Head of caudate nucleus (tissue), 42 donors: ENCODE measurements at regions not wholly inside any gene's neighbourhood (a gene's known extent, or its start where the extent isn't known, plus 50 kb on each side); places are given as distances from the start of the nearest gene placed in this dataset.
"Not testable (repeated sequence)": the region's sequence is repeated elsewhere in the genome, so short reads cannot be mapped to it uniquely, and the experiment has no call there.

Experiments used
- DNase-seq, 42 donors: peaks; one replicate each; pipeline versions ENCODE4 v3.0.0 to v3.0.0-alpha.2; 2020 to 2021; ENCODE audit warnings: mixed read lengths in 7 of 42
- intact Hi-C: fragments of 100-400 bp; cut with DNase I; formaldehyde crosslinking; loops from one replicate; pipeline ENCODE4 v1.15.0; 2022

DNA sequence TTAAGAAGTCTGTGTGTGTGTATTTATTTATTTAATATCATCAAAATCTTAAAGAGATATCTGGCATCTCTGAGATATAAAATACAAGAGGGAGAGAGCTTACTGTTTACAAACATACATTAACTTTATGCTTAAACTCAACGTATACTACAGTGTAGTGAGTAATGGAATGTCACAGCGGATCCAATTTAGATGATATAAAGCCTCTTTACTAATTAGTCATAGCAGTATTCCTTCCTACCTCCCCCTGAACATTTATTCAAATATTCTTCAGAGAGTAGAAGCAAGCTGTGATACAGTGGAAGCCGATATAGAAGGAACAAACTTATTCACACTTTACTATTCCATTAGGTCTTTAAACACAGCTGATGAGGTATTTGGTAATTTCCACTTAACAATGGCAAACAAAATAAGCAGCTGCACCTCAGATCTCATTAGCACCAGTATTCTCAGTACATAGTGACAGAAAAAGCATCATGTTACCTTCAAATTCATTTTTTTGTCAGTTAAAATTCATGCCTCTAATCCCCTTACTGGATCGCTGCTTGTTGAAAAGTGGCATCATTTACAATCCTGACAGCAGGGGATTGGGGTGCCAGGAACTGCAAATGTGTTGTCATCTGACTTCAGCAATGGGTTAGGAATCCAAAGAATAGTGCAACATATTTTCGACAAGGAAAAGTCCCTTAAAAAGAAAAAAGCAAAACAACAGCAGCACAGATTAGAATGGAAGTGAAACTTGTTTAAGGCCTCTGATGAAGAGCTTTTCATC is 658.7 kb upstream of the EPHA5 start:
- intact Hi-C loops = no loop called here
- no peak for DNase-seq

DNA sequence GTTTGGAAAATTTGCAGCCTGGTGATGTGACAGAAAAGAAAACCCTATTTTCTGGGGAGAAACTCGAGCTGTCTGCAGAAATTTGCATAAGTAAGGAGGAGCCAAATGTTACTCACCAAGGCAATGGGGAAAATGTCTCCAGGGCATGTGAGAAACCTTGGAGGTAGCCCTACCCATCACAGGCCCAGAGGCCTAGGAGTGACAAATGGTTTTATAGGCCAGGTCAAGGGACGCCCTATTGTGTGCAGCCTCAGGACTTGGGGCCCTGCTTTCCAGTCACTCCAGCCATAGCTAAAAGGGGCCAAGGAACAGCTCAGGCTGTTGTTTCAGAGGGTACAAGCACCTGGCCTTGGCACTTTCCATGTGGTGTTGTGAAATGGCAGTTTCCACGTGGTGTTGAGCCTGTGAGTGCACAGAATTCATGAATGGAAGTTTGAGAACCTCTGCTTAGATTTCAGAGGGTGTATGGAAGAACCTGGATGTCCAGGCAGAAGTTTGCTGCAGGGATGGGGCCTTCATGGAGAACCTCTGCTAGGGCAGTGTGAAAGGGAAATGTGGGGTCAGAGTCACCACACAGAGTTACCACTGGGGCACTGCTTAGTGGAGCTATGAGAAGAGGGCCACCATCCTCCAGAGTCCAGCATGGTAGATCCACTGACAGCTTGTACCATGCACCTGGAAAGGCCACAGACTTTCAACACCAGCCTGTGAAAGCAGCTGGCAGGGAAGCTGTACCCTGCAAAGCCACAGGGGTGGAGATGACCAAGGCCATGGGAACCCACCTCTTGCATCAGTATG is 637.6 kb upstream of the EPHA5 start:
- intact Hi-C loops = no loop called here
- no peak for DNase-seq

DNA sequence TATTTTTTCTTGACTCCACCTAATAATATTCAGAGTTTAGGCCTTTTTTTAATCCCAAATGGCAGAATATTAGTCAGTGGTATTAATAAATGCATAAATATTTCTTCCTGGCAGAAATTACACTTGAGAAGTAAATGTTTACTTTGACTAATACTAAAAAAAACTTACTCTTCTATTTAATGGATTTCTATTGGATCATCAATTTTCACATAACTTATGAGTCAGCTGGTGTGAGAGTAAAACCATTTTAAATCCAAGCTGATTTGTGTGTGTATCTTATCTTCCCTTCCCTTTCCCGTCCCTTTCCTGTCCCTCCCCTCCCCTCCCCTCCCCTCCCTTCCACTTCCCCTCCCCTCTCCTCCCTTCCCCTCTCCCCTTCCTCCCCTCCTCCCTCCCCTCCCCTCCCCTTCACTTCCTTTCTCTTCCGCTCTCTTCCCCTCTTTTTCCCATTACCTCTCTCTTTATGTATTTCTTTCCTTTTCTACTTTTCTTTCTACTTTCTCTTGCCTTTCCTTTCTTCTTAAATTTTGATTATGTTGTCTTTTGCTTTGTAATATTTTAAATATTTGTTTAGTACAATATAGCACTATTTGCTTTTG is 630.1 kb upstream of the EPHA5 start:
- DNase-seq = no peak
- intact Hi-C loops = no loop called here

DNA sequence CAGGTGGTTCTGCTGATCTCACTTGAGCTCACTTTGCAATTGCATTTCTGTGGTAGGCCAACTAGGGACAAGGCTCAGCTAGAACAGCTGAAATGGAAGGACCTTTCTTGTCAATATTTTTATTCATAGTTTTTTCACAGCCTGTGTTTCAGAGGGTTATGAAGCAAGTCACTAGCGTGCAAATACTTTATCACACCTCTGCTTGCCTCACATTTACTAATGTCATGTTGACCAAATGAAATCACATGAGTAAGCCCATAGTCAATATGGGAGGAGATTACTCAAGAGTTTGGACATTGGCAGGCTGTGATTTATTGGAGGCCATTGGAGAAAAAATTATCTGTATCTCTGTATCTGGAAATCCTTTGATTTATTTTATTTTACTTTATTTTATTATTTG is 628.3 kb upstream of the EPHA5 start:
- no peak for DNase-seq
- intact Hi-C loops = no loop called here

DNA sequence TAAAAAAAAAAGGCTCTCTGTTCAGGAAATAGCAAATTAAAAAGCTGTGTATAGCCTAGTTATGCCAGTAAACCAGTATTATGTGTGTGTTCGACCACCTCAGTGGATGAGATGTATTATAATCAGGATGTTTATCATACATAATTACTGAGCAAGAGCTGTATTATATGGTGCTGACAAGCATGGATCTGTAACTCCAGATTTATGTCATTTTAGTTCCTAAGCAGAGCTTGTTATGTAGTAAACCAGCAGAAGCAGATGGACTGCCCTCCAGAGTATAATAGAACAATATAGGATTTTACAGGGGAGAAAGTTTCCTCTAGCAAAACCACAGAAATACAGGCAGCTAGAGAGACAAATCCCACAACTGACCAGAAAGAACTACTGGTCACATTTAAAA is 627.4 kb upstream of the EPHA5 start:
- intact Hi-C loops = no loop called here
- DNase-seq = no peak

DNA sequence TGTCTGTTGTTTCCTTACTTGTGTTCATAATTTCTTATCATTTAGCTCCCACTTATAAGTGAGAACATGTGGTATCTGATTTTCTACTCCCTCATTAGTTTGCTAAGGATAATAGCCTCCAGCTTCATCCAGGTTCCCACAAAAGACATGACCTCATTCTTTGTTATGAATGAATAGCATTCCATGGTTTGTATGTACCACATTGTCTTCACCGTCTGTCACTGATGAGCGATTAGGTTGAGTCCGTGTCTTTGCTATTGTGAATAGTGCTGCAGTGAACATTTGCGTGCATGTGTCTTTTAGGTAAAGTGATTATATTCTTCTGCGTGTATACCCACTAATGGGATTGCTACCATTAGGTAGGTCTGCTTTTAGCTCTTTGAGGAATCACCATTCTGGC is 624.3 kb upstream of the EPHA5 start:
- intact Hi-C loops = no loop called here
- DNase-seq = no peak

DNA sequence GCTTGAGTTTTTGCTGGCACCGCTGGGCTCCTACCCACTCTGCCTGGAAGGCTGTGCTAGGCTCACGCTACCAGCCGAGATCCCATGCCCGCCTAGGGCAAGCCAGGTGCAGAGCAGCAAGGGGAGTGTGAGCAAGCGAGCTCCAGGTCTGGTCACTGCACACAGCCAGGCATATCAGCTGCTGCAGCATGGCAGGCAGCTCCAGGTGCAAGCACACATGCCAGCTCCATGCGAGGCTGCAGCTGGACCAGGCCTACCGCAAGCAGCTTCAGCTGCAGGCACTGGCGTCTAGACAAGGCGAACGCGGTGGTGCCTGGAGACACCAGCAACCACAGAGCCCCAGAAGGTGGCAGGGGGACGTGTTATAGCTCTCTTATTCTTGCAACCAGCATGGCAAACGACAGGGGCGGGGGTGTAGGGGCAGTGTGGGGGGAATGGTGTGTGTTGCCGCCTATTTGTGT is 614.7 kb upstream of the EPHA5 start:
- DNase-seq = no peak
- intact Hi-C loops = no loop called here

DNA sequence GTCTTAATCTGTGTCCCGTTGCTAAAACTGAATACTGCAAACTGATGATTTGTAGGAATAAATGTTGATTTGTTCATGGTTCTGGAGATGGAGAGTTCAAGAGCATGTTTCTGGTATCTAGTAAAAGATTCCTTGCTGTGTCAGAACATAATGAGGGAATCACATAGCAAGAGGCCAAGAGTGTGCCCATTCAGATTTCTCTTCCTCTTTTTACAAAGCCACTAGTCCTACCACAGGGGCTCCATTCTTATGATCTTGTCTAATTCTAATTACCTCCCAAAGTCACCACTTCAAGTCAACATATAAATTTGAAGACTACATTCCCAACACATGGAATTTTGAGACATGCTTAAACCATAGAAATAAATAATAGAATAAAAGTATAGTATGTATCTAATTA is 608.8 kb upstream of the EPHA5 start:
- DNase-seq = no peak
- intact Hi-C loops = no loop called here

DNA sequence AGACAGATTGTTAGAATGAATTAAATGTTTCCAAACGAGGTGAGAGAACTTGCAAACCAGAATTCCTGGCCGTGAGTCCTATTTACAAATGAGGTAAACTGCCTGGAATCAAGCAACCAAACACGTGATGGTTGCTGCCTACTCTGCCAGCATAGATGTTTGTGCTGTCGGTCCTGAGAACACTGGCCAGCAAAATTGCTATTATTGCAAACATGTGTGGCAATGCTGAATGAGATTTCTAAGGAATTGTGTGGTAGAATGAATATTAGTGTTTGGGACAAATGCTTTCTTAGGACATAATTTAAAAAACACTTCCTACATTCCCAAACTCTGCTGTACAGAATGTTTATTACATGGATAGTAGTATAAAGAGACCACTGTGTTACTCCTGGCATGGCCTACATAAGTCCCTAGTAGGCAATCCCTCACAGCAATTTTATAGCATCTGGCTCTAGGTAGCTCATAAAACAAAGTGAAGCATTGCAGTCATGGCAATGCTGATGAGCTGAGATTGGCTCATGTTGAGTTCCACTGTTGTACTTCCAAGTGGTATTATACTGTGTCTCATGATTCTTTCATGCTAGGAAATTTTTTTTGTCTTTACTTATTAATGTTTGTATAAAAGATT is 605.2 kb upstream of the EPHA5 start:
- no peak for DNase-seq
- intact Hi-C loops = no loop called here

DNA sequence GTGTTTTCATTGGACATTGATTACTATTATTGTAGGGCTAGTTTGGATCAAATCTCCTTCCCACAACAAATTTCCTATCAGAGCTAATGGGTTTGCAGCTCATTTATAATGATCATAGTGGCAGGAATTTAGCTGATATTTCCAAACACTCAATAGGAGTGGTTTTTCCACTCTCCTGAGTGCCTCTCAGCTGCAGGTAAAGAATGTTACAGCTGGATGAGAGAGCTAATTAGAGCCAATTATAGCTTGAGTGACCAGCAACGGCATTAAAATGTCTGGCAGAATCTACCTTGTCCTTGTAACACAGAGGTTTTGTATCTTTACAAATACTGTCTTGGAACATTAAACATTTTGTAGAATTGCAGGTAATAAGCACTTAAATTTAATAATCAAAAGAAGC is 602.8 kb upstream of the EPHA5 start:
- intact Hi-C loops = no loop called here

DNA sequence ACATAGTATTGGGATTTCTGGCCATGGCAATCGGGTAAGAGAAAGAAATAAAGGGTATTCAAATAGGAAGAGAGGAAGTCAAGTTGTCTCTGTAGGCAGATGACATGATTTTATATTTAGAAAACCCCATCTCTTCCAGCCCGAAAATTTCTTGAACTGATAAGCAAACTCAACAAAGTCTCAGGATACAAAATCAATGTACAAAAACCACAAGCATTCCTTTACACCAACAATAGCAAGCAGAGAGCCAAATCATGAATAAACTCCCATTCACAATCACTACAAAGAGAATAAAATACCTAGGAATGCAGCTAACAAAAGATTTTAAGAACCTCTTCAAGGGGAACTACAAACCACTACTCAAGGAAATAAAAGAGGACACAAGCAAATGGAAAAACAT is 600.1 kb upstream of the EPHA5 start:
- intact Hi-C loops = not testable (repeated sequence)

More for the DNA sequence above, 602.8 kb upstream of the EPHA5 start:
- no peak for DNase-seq

DNA sequence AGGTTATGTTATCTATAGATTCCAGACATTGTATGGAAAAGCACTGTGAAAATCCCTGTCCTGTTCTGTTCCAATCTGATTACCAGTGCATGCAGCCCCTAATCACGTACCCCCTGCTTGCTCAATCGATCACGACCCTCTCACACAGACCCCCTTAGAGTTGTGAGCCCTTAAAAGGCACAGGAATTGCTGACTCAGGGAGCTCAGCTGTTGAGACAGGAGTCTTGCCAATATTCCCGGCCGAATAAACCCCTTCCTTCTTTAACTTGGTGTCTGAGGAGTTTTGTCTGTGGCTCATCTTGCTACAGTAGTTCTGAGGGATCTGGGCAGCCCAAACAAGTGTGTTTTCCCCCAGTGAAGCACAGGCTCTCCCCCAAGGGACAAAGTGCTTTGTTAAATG is 596.3 kb upstream of the EPHA5 start:
- intact Hi-C loops = not testable (repeated sequence)

More for the DNA sequence above, 600.1 kb upstream of the EPHA5 start:
- not testable (repeated sequence) for DNase-seq

DNA sequence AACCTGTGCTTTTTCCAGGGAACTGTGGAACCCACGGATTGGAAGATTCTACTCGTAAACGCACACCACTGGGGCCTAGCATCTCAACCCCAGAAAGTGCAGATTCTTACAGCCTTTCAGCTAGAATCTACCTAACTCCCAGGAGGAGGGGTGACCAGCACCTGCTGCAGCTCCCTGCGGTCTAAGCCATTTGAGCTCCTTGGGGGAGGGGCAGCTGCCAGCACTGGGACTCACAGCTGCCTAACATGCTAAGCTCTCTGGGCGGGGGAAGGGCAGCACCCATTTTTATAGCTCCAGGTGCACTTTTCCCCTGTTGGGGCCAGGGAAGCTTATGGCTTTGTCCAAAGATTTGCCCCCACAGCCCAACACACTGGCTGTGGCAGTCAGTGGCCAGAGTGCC is 595.7 kb upstream of the EPHA5 start:
- intact Hi-C loops = no loop called here
- DNase-seq = no peak

More for the DNA sequence above, 596.3 kb upstream of the EPHA5 start:
- not testable (repeated sequence) for DNase-seq

DNA sequence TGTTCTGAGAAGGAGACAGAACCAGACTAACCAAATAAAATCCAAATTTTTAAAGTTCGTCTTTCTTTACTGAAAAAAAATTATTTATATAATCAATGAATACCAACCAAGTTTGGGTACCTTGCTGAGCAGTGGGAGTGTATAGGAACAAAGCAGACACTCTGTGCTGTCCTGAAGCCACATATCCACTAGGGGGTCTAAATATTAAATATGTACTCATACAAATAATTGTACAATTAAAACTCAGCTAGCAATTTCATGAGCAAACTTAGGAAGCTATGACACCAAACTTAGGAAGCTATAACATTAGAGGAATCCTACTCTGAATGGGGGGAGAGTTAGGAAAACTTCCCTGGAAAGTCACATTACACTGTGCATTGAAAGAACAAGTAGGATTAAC is 582.0 kb upstream of the EPHA5 start:
- no peak for DNase-seq
- intact Hi-C loops = no loop called here

DNA sequence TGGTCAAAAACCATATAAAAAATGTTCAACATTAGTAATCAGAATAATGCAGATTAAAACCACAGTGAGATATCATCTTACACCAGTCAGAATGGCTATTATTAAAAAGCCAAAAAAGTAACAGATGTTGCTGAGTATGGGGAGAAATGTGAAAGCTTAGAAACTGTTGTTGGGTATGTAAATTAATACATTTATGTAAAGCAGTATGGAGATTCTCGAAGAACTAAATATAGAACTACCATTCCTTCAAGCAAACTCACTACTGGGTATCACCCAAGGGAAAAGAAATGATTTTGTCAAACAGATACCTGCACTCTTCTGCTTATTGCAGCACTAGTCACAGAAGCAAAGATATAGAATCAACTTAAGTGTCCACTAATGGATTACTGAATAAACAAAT is 576.4 kb upstream of the EPHA5 start:
- intact Hi-C loops = no loop called here

DNA sequence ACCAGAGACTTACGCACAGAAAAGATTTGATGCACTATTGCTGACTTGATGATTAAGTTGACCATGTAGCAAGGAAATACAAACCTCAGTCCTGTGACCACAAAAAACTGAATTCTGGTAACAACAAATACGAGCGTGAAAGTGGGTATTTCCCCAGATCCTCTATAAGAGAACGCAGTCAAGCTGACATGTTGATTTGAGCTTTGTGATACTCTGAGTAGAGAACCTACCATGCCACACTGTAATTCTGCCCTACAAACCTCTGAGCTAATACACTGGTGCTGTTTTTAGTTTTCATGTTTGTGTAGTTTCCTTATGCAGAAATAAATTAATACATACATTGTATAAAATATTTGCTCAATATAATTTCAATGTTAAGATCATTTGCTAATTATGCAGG is 565.6 kb upstream of the EPHA5 start:
- DNase-seq = no peak
- intact Hi-C loops = no loop called here

More for the DNA sequence above, 576.4 kb upstream of the EPHA5 start:
- no peak for DNase-seq

DNA sequence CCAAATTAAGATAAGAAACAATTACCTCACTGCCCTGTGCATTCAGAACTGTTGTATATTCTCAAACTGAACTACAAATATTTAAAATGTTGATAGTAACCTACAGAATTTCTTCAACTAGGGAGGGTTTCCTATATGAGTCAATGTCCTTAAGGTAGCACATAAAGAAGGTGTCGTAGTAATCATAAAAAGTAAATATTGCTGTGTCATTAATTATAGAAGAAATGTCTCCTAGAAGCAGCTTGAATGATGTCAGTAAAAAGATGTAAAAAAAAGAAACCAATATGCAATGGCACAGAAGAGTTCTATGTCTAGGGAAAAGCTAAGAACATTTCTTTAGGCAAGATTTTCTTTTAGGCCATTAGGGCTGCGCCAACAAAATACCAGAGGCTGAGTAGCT is 559.6 kb upstream of the EPHA5 start:
- intact Hi-C loops = no loop called here
- DNase-seq = no peak

DNA sequence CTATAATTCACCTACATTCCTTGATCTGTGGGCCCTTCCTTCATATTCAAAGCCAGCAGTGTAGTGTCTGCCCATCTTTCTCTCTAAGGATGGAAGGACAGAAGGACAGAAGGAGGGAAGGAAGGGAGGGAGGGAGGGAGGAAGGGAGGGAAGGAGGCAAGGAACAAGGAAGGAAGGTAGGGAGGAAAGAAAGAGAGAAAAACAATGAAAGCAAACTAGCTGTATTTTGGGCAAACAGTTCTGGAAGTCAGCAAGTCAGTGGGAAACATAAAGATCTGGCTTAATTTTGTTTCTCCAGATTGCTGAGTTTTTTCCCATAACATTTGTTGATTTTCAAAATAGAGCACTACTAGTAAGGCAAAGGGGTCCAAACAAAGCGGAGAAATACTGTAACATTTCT is 555.2 kb upstream of the EPHA5 start:
- intact Hi-C loops = no loop called here
- no peak for DNase-seq

DNA sequence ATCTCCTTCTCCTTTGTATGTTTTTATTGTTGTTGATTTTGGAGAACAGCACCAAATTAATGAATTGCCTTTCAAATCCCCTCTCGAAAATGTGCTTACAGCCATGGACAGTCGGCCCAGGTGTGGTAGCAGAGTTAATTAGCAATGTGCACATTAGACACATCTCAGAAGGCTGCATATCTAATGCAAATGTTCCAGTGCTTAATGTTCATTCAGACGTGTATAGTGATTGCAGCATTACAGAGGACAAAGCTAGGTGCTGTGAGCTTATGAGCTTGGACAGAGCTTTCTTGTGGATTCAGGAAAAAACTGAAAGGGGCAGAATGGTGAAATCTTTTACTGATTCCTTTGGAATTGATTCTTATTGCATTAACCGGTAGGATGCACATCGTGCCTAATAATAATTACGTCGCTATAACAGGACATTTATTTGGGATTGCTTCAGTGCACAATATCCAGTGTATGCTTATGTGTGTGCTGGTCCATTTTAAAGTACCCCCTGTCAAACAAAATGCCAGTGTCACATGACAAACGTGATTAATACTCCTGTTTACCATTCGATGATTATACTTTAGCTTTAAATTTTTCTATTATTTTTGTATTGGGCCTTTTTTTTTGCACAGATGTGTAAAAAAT is 552.9 kb upstream of the EPHA5 start:
- intact Hi-C loops = no loop called here
- DNase-seq = no peak
